ENCODE measurements at regions not wholly inside any gene's neighbourhood (a gene's known extent, or its start where the extent isn't known, plus 50 kb on each side); places are given as distances from the start of the nearest gene placed in this dataset.
A peak's percentile ranks its signal among the peaks of the same experiment; 100 is the strongest.

GRCh38 chr6:126134491-126134890 lies 148.2 kb downstream of the TRMT11 start (continued):
- no peak for TF ChIP-seq CC2D1A (IDR thresholded peaks at IDR 0.05)
- no peak for TF ChIP-seq HDAC6 (IDR thresholded peaks at IDR 0.05; ENCODE audit: low read depth, low read length)
- no peak for TF ChIP-seq ZNF316 (IDR thresholded peaks at IDR 0.05)

GRCh38 chr6:126140015-126140414 lies 153.7 kb downstream of the TRMT11 start:
- Histone ChIP-seq H3K27ac (ENCODE audit: extremely low read depth, low read depth, low read length) (no peak overlapping the region), H3K36me3 (ENCODE audit: control insufficient read depth, insufficient read depth, low read length) (no peaks in the 10 kb centered on the region), H3K9me1 (ENCODE audit: control insufficient read depth, insufficient read depth, low read length) (no peaks in the 10 kb centered on the region), H3K9me3 (replicated peaks; ENCODE audit: control insufficient read depth, insufficient read depth, low read depth, low read length) (no peaks in the 10 kb centered on the region; the same call in 1 of the 2 replicates), H3K4me2 (ENCODE audit: insufficient read depth, low read length) (no peak overlapping the region), H3K9ac (ENCODE audit: insufficient read depth in 1 of 2, low read depth in 2 of 2, low read length in 2 of 2) (no peak overlapping the region), H3K79me2 (ENCODE audit: control insufficient read depth, insufficient read depth, low read length) (no peaks in the 10 kb centered on the region), H3K4me3 (no peak overlapping the region), H2AFZ (ENCODE audit: low read depth, low read length) (no peak overlapping the region), H3K27me3 (ENCODE audit: control insufficient read depth in 2 of 2, insufficient read depth in 2 of 2, low read length in 2 of 2) (no peaks in the 10 kb centered on the region), H4K20me1 (replicated peaks; ENCODE audit: control insufficient read depth, insufficient read depth, low read length) (no peaks in the 10 kb centered on the region), H3K4me1 (replicated peaks in 1 of 2; ENCODE audit: control insufficient read depth in 2 of 2, insufficient read depth in 2 of 2, low read length in 2 of 2) (no peaks in the 10 kb centered on the region)
- BruUV-seq (replicated peaks), result no TSS peak
- in situ Hi-C loops (cut with MboI), result no loop called here
- ATAC-seq, result no peak
- no peak for FAIRE-seq
- ChIA-PET POLR2A (no interaction called here), CTCF (ENCODE audit: low intra/inter-chr PET ratio) (no interaction called here)
- TF ChIP-seq ZNF408 (CRISPR knock-in tag; IDR thresholded peaks at IDR 0.05; ENCODE audit: low read depth) (no peak), CBX3 (IDR thresholded peaks at IDR 0.05; ENCODE audit: borderline replicate concordance in 1 of 2, low read length in 2 of 2) (0 out of 3 replicates have a peak, but pooled peaks of 1 of the 2 experiments have one; percentile 69), ZNF324 (CRISPR knock-in tag; IDR thresholded peaks at IDR 0.05) (peak; percentile 88)
- no peak for DNase-seq (ENCODE audit: extremely low read depth in 1 of 4, low spot score in 3 of 4)
- intact Hi-C loops (cut with micrococcal nuclease), result no loop called here
